SK-MEL-5 (cell line): ENCODE measurements at regions not wholly inside any gene's neighbourhood (a gene's known extent, or its start where the extent isn't known, plus 50 kb on each side); places are given as distances from the start of the nearest gene placed in this dataset.
"Not testable (repeated sequence)": the region's sequence is repeated elsewhere in the genome, so short reads cannot be mapped to it uniquely, and the experiment has no call there.

Source experiments
- DNase-seq: peaks from one replicate; pipeline ENCODE4 v3.0.0-alpha.2; 2016; ENCODE audit warnings: low read depth, low spot score
- in situ Hi-C: cut with HindIII; loops from 2 replicates; pipeline ENCODE4 v1.10.0; 2016; ENCODE audit warnings: low sequenced_read_pairs, high pct_unique_total_duplicates, low pct_unique_long_range_greater_than_20kb

DNA sequence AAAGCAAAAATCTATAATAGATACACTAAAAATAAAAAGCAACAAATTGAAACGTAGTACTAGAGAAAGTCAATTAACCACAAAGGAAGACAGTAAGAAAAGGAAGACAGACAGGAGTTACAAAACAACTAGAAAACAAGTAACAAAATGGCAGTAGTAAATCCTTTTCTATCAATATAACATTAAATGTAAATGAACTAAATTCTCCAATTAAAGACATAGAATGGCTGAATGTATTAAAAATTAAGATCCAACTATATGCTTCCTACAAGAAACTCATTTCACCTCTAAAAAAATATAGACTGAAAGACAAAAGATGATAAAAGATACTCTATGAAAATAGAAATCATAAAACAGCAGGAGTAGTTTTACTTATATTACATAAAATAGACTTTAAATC, 79.1 kb downstream of the CTH start:
- DNase-seq = no peak
- in situ Hi-C loops = no loop called here

DNA sequence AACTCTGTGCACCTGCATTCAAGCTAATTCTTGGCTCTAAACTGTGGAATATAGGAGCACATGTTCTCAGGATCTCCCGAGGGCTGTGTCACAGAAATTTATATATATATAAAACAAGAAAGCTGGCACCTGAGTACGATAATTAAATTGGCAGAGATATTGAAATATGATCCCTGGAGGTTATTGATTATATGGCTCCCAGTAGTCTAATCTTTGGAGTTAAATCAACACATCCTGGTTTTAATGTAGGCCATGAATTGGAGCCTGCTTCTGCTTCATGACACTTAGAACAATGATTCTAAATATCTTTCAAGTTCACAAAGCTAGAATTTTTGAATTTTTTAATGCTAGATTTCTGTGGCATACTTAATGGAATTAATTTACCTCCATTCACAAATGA, 84.3 kb downstream of the CTH start:
- in situ Hi-C loops = no loop called here

DNA sequence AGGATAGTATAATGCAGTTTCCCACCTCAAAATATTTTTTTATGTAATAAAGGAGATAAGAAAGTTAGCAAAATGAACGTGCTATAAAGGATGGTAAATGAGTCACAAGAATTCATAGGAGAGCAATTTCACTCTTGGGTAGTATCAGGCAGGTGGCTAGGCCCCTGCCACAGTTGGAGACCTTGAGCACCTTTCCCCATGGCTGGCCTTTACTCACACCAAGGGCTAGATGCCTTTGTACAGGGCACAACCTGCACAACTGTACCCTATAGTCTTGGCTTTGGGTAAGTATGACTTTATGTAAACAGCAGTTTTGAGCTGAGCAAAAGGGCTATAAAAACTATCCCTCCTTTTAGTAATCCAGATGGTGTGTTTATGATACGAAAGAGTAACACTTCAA, 85.1 kb downstream of the CTH start:
- in situ Hi-C loops = no loop called here
- no peak for DNase-seq

More for the DNA sequence above, 84.3 kb downstream of the CTH start:
- DNase-seq = no peak

DNA sequence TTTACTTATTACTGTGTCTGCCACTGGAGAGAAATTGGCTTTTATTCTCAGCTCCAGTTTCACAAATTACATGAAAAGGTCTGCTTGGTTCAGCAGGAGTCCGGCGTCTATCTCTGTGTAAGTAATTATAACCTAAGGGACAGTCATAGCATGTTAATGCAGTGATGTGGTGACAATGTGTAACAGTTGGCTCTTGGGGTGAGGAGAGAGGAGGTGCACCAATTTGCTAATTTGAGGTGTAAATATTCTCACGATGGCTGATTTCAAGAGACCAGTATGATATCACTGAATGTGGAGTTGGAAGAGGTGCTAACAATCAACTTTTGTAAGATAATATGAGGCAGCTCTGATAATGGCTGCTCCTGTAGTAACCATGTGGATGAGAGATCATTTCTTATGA, 86.1 kb downstream of the CTH start:
- DNase-seq = no peak
- in situ Hi-C loops = no loop called here

DNA sequence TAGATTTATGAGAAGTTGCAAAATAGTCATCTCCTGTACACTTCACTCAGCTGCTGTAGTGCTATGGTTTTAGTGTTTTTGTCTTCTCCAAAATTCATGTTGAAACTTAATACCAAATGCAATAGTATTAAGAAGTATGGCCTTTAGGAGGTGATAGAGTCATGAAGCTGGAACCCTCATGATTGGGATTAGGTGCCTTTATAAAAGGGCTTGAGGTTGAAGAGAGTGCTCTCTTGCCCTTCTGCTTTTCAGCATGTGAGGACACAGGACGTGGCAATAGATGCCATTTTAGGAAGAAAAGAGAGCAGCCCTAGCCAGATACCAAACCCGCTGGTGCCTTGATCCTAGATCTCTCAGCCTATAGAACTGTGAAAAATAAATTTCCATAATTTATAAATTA, 87.6 kb downstream of the CTH start:
- in situ Hi-C loops = no loop called here
- no peak for DNase-seq

DNA sequence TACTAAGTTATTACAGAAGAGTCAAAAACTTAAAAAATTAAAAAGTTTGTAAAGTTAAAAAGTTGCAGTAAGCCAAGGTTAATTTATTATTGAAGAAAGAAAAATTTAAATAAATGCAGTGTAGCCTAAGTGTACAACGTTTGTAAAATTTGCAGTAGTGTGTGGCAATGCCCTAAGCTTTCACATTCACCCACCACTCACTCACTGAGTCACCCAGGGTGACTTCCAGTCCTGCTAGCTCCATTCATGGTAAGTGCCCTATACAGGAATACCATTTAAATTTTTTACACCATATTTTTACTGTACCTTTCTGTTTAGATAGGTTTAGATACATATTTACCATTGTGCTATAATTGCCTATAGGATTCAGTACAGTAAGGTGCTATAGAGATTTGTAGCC, 88.6 kb downstream of the CTH start:
- DNase-seq = no peak
- in situ Hi-C loops = no loop called here

DNA sequence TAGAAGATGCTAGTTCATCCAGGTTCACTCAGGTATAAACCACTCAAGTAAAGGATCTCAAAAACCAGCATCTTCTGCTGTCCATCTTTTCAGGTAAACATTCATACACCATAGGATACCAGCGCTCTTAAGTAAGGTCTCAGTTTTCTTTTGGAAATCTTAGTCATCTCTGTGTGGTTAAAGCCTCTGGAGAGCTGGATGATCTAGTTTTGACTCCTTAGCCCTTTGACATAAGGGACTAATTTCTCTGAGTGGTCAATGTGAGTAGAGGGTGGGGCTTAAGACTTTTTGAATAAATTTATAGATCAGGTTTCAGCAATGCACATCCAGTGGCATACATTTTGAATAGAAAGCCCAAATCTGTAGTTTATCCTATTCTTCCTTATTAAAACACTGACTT, 92.3 kb downstream of the CTH start:
- in situ Hi-C loops = no loop called here
- no peak for DNase-seq

DNA sequence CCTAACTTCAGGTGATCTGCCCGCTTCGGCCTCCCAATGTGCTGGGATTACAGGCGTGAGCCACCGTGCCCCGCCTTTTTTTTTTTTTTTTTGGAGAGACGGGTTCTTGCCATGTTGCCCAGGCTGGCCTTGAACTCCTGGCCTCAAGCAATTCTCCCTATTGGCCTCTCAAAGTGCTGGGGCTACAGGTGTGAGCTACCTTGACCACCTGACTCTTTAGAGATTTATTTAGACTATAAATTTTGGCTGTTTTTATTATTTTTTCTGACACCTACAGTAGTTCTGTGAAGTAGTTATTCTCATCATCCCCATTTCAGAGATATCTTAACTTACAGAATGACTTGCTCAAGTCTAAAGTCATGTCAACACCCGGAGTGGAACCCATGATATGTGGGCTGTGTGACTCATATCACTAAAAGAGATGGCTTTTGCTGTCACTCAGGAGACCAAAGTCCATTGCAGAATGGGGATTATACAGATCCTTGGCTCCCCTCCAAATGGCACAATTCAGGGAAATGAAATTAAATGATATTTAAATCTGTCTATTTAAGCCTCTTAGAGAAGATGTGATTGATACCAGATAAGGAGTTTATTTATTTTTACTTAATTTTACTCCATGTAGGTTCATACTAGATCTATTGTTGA, 93.2 kb downstream of the CTH start:
- in situ Hi-C loops = no loop called here
- no peak for DNase-seq

DNA sequence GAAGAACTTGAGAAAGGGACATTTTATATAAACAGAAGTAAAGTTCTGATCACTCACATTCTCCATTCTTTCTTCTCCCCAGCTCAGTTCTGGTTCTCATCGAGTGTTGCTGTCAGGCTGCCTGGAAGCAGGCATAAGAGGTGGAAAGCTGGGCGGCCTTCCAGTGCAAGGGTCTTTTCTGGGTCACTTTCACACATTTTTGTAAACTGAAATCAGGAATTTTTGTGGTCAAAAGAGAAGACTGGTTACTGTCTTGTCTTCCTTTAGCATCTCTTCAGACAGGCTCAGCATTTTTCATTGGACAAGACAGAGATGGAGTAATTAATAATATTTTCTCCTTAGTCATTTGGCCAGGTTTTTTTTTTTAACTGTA, 93.7 kb downstream of the CTH start:
- no peak for DNase-seq
- in situ Hi-C loops = no loop called here

DNA sequence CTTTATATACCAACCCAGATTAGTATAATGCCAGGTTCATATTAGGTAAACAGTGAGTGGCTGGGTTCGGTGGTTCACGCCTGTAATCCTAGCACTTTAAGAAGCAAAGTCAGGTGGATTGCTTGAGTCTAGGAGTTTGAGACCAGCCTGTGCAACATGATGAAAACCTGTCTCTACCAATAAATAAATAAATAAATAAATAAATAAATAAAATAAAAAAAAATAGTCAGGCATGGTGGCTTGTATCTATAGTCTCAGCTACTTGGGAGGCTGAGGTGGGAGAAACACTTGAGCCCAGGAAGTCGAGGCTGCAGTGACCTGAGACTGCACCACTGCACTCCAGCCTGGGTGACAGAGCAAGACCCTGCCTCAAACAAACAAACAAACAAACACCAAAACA, 96.9 kb downstream of the CTH start:
- DNase-seq, in situ Hi-C loops: not testable (repeated sequence)

DNA sequence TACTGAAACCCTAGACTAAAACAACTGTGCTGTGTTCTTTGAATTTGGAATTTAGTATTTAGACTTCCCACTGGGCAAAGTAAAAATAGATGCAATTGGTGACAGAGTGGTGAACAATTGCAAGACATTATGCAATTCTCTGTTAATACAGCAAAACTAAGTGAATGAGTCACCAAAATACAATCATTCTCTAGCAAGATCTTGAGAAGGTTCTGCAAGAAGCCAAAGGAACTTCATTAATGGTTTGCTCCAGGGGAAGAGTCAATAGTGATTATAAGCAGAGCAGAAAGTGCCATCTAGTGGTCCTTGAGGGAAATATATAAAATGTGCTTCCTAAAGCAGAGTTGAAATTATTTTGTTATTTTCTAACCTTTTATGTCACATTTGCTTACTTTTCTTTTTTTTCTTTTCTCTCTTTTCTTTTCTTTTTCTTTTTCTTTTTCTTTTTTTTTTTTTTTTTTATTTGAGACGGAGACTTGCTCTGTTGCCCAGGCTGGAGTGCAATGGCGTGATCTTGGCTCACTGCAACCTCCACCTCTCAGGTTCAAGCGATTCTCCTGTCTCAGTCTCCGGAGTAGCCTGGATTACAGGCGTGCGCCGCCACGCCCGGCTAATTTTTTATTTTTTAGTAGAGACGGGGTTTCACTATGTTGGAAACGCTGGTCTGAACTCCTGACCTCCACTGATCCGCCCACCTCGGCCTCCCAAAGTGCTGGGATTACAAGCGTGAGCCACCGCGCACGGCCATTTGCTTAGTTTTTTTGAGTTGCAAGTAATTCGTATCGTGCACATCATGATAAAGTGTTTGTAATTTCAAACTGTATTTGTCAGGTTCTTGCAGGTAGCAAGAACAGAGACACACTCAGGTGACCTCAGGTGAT, 99.2 kb downstream of the CTH start:
- in situ Hi-C loops = no loop called here
- DNase-seq = peak; percentile 73

DNA sequence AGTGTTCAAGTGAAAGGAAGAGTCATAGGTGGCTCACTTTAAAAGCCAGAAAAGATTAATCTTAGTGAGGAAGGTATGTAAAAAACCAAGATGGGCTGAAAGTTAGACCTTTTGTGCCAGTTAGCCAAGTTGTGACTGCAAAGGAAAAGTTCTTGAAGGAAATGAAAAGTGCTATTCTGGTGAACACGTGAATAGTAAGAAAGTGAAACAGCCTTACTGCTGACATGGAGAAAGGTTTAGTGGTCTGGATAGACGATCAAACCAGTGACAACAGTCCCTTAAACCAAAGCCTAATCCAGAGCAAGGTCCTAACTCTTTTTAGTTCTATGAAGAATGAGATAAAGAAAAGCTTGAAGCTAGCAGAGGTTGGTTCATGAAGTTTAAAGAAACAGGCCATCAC, 106.4 kb downstream of the CTH start:
- in situ Hi-C loops = no loop called here
- DNase-seq = no peak

DNA sequence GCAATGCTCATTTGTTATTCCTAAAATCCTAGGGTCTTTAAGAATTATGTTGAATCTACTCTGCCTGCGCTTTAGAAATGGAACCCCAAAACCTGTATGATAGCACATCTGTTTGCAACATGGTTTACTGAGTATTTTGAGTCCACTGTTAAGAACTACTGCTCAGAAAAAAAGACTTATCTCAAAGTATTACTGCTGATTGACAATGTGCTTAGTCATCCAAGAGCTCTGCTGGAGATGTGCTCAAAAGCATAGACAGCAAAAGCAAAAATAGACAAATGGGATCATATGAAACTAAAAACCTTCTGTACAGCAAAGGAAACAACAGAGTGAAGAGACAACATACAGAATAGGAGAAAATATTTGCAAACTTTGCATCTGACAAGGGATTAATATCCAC, 107.0 kb downstream of the CTH start:
- in situ Hi-C loops = no loop called here
- DNase-seq = no peak

DNA sequence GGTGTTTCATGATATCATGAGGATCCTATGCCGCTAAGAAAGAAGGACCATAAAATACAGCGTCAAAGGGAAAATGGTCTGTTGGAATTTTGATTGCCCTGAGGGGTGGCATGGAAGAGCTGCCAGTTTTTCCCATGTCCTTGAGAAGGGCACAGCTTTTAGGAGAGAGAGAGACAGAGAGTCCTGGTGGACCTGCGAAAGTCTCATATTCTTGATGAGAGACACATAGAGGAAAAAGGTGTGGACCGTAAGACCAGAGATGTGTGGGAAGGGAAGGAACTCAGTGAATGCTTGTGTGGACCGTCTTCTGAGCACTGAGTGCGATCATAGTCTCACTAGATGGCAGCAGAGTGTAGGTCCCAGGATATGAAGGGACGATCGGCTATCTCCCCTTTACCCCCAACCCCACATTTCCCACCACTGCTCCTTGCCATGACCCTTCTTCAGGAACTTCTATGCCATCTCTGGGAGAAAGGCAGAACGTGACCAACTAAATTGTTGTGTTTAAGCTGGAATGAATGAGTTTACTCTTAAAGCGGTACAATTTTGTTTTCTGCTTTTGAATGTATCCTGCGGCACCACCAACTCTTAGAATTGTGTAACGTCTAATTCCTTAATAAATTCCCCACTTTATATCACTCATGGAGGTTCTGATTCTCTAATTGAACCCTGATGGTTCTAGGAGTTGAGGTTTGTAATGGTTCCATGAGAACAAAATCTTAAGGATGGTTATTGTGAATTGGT, 117.7 kb downstream of the CTH start:
- in situ Hi-C loops = no loop called here
- DNase-seq = peak; percentile 51

DNA sequence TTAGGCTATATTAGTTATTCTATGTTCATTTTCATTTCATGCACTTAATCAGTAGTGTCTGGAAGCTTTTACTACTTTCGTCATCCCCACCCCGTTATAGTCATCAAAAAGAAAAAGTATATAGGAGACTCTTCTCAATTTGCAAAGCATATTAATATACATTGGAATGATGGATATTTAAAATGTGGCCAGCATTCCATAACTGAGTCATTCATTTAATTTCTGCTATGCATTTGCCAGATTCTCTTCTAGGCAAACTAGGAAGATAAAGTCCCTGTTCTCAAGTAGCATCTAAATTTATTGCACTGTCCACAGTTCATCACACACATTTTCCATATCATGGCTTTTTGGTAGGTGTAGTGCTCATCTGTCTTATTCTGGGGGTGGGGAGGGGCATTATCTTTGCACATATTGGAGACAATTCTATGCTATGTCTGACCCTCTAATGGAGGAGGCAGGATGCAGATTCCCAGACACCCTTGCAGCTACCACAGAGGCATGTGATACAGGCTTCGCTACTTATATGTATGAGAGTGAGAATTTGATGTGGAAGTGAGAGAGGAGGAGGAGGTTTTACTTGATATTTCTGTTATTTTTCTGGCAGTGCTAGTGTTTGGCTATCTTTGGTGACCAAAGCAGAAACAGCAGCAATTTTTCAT, 125.8 kb downstream of the CTH start:
- no peak for DNase-seq
- in situ Hi-C loops = no loop called here

DNA sequence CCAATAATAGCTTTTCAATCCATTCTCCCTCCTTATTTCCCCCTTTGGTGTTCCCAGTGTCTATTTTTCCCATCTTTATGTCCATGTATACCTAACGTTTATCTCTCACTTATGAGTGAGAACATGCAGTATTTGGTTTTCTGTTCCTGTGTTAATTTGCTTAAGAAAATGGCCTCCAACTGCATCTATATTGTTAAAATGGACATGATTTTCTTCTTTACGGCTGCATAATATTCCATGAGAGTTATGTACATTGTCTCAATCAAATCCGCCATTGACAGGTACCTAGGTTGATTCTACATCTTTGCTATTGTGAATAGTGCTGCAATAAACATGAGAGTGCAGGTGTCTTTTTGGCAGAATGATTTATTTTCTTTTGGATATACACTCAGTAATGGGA, 126.7 kb downstream of the CTH start:
- in situ Hi-C loops = no loop called here
- DNase-seq = no peak

DNA sequence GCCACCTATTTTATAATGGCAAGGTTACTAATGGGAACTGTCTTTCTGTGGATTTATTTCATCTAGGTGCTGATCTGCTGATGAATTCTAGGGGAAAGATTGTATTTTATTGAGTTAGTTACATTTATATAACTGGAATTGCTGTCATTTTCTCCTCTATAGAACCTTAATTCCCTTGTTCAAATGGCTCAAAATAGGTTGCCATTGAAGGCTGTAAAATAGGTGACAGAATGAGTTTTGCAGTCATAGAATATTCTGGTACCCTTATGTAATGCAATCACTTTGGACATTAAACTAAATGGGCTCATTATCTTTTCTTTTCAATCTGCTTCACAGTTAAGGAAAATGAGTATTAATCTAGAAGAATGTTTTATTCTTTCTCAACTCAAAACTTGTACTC, 131.0 kb downstream of the CTH start:
- DNase-seq = no peak
- in situ Hi-C loops = no loop called here

DNA sequence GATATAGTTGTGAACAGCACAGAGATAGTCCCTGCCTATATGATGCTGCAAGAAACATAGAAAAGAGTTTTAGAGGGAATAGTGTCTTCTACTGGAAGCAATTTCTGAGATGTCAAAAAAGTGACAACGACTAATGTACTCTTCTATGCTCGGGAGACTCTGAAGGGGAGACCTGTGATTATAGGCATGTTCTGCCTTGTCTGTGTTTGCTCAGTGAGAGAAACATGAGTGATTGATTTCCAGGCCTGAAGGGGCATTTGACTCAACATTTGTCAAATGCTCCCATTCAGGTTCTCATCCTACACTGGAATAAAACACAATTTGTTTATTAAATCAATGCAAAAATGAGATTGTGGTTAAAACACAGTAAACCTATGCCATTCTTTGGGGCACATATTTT, 131.8 kb downstream of the CTH start:
- DNase-seq = no peak
- in situ Hi-C loops = no loop called here
